NCI-H82 treated with DMSO at 0.1 percent for 48 hours (cell line): ENCODE measurements at regions not wholly inside any gene's neighbourhood (a gene's known extent, or its start where the extent isn't known, plus 50 kb on each side); places are given as distances from the start of the nearest gene placed in this dataset.
"Not testable (repeated sequence)": the region's sequence is repeated elsewhere in the genome, so short reads cannot be mapped to it uniquely, and the experiment has no call there.

Source experiments
- DNase-seq: peaks from one replicate; lab custom pipeline; 2025; ENCODE audit not compliant: unreplicated experiment; lab: John Stamatoyannopoulos, UW

GRCh38 chr10:2212244-2212834 lies 475.0 kb upstream of the ADARB2 start:
- no peak for DNase-seq

- DNase-seq: no peak
Measured at GRCh38 chr10:2210088-2210487, 472.8 kb upstream of the ADARB2 start.

GRCh38 chr10:2208106-2208505 lies 470.8 kb upstream of the ADARB2 start:
- no peak for DNase-seq

GRCh38 chr10:2207246-2207922 lies 470.1 kb upstream of the ADARB2 start:
- no peak for DNase-seq

DNA sequence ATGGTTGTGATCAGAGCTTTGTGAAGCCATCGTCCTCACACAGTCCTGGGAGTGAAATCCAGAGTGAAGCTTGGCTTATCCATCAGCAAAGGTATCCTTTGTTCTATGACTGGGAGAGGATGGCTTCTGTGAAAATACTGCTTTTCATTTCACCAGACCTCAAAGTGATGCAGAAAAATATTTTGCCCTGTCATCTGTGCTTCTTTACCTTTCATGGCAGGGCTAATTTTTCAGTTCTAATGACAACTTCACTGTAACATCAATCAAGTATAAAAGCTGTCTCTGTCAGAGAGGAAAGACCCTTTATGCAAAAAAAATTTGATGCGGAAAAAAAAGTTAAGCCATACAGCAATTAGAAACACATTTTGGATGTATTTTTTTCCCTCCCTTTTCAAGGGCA lies 468.1 kb upstream of the ADARB2 start:
- DNase-seq: no peak

DNA sequence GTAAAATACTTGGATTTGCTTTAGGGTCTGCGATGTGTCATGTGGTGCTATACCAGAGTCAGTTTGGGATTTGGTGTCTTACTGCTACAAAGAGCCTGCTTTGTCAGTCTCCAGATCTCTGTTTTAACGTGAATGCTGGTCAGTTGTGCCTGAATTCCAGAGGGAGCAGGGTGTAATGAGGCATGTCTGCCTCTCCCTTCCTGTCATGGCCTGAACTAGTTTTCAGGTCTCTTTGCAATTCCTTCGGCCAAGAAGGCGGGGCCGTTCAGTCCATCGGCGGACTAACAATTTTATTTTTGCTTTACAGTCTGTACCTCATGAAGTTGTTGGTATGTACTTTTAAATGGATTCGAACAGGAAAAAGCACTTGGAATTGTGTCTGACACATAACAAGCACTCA lies 465.1 kb upstream of the ADARB2 start:
- no peak for DNase-seq

DNA sequence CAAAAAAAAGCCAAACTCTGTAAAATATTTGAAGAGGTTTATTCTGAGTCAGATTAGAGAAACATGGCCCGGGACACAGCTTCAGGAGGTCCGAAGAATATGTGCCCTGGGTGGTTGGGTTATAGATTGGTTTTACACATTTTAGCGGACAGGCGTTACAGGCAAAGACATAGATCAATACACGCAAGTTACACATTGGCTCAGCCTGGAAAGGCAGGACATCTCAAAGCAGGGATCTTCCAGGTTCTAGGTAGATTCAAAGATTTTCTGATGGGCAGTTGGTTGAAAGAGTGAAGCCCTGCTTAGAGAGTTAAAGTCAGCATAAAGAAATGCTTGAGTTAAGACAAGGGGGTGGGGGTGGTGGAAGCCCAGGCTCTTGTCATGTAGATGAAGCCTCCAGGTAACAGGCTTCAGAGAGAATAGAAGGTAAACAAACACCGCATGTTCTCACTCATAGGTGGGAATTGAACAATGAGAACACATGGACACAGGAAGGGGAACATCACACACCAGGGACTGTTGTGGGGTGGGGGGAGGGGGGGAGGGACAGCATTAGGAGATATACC lies 464.3 kb upstream of the ADARB2 start:
- no peak for DNase-seq

DNA sequence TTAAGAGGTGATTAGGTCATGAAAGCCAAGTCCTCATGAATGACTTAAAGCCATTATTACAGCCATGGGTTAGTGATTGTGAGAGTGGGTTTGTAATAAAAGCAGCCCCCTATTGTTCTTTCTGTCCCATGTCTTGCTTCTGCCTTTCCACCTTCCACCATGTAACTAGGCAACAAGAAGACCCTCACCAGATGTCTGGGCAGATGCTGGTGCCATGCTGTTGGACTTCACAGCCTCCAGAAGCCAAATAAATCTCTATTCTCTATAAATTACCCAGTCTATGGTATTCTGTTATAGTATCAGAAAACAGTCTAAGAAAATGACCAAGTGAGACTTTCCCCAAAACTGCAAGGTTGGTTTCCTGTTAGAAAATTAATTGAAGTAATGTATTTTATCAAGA lies 460.3 kb upstream of the ADARB2 start:
- no peak for DNase-seq

DNA sequence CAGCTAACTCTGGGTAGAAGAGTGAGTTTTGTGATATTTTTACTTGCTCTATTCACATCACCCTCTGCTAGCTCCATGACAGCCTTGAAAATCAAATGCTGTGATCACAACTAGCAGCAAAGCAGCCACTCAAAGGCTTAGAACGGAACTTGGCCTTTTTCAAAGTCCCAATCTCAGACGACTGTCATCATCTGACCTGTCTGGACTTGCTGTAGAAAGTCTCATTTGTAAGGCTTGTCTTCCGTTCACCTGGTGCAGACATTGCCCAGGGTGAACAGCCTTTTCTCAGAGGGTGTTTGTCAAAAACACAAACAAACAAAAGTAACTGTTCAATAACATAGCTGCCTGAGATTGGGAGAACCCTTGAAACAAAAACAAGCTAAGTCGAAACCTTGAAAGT lies 458.9 kb upstream of the ADARB2 start:
- no peak for DNase-seq

- not testable (repeated sequence) for DNase-seq
Measured at GRCh38 chr10:2189356-2189755, 452.0 kb upstream of the ADARB2 start.

GRCh38 chr10:2188371-2188770 lies 451.0 kb upstream of the ADARB2 start:
- no peak for DNase-seq

GRCh38 chr10:2173327-2173726 lies 436.0 kb upstream of the ADARB2 start:
- DNase-seq: no peak

DNA sequence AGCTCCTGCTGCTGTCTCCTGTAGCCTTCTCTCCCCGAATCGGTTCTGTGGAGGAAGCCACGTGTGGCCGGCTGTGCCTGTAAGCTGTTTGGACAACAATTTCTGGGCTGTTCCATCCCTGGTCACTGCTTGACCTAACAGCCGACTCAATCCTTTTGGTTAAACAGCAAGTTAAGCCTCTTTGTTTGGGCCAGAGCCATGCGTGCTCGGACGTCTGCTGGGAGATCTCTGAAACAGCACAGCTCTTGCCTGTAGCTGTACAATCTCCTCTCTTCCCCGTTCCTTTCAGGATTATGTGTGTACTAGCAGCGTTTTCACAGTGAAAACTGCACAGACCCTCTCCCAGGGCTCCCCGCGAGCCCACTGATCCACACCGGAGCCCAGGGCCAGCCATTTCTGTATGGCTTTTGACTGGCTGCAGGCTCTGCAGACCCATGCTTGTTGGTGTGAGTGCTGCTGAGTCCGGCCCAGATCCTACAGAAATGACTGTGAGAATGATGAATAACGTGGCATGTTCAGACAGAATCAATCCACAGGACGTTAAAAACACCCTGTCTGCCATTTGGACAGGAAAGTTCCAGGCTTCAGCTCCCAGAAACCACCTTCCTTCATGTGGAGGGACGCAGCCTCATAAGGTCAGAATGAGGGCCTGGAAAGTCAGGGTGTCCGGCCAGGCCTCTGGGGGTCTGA lies 428.6 kb upstream of the ADARB2 start:
- no peak for DNase-seq

DNA sequence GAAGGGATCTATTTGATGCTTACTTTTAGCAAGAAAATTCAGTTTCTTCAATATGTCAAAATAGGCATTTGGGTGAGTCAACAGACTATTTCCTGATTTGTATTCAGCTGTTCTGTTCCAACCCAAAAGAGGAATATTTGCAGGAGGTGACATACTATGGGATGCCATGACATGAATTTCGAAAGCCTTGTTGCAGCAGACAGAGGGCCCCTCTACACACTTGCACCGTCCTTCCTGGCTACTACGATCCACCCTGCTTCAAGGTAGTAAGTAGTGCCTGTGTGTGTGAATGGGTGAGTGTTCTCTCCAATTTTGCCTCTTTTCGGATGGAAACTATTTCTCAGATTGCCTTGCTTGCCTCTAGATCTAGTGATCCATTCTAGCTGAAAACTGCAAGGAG lies 413.0 kb upstream of the ADARB2 start:
- DNase-seq: no peak

GRCh38 chr10:2145926-2146478 lies 408.7 kb upstream of the ADARB2 start:
- no peak for DNase-seq

DNA sequence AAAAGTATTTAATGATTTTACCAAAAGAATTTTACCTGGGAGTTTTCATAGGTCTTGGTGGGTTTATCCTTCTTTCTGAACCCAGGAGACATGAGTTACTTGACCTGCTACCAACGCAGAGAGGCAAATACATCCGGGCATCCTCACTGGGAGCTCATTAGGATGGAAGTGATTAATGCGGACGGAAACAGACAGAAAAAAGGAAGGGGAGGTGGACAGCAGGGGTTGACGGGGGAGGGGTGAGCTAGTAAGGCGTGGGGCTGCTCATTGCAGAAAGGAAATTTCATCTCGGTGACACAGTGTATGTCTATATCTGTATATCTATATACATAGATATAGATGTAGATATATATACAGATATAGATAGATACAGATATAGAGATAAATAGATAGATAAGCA lies 408.2 kb upstream of the ADARB2 start:
- no peak for DNase-seq

DNA sequence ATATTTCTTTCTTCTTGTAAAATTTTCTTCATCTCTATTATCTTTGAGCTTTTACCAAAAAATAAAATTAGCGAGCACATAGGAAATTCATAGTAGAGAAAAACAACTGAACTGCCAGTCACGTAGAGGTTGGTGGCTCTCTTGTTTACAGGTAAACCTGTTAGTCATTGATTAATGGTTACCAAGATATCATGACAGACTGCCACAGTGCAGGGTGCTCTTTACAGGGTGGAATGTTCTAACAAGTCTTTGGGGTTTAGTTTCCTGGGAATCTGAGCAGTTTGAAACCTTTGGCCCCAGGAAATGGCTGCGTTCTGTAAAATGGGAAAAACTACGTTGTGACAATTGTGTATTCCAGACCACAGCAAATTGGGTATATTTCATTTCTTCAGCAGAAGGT lies 407.3 kb upstream of the ADARB2 start:
- DNase-seq: no peak

- DNase-seq: no peak
Measured at GRCh38 chr10:2143213-2143835, 406.0 kb upstream of the ADARB2 start.

GRCh38 chr10:2139746-2140145 lies 402.4 kb upstream of the ADARB2 start:
- no peak for DNase-seq

DNA sequence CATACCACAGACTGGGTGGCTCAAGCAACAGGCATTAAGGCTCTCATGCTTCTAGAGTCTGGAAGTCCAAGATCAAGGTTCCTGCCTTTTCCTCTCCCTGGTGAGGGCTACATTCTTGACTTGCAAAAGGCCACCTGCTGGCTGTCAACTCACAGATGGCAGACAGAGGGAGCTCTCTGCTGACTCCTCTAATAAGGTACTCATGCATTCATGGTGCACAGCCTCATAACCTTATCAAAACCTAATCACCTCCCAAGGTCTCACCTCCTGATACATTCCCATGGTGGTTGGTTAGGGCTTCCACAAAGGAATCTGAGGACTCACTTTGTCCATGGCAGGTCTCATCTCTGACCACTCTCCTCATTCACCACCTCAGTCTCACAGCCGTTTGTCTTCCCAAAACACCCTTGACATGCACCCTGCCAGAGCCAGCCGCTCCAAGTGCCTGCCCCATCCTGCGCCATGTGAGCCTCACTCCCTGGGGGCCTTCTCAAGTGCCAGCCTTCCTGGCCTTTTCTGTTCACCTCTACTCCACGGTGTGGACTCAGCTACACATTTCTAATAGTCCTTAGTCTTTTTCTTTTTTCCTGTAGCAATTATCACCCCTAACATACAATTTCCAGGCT lies 400.3 kb upstream of the ADARB2 start:
- no peak for DNase-seq

DNA sequence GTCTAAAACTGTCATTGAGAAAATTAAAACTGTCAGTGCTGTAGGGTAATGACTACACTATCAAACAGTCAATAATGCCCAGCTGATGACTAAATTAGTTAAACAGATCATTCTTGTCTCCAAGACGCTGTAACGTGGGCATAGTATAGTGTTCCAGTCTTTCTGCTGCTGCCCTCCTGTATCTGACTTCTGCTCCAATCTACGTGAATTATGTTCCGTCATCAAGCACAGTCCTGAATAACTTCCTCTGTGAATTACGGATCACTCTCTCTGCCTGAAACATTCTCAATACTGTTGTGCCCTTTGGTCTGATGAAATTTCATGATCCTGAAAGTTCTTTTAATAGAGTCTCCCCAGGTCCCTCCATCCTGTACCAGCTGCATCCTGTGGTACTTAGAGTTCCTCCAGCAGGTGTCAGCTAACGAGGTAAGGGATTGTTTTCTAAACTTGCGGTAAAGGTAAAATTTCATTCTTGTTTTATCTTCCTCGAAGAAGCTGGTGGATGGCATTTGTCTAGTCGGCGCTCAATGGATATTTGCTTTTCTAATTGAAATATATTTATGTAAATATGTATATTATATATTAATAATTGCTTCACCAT lies 393.5 kb upstream of the ADARB2 start:
- no peak for DNase-seq
